ENCODE measurements at regions not wholly inside any gene's neighbourhood (a gene's known extent, or its start where the extent isn't known, plus 50 kb on each side); places are given as distances from the start of the nearest gene placed in this dataset.

- H3K27me3 Mint-ChIP-seq (ENCODE audit: low read depth): no peaks in the 10 kb centered on the region
Measured at GRCh38 chr13:105083992-105084391, 1451.5 kb downstream of the EFNB2 start.

DNA sequence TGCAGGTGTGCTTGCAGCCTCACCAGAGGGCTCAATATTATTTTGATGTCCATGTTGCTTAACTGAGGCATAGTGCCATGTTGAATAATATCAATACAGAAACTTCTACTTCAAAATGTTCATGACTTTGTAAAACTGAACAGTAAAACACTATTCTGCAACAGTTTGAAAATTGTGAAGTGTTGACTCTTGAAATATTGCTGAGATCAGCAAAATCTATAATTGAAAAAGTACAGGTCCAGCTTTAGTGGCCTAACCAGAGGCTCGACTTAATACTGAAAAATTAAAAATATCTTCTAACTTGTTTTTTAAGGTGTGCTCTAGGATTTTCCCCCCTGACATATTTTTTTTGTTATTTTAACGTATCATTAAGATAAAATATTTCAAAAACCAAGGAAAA lies 1460.7 kb downstream of the EFNB2 start:
- Mint-ChIP-seq H3K36me3 (ENCODE audit: low read depth) (no peaks in the 10 kb centered on the region), H3K9me3 (no peaks in the 10 kb centered on the region), H3K4me1 (no peaks in the 10 kb centered on the region), H3K27ac (no peak overlapping the region), H3K4me3 (no peak overlapping the region), H3K27me3 (ENCODE audit: low read depth) (no peaks in the 10 kb centered on the region)
- no peak for TF ChIP-seq CTCF (IDR thresholded peaks at IDR 0.05; ENCODE audit: unreplicated experiment in 3 of 3)

More at GRCh38 chr13:105083992-105084391, 1451.5 kb downstream of the EFNB2 start:
- Mint-ChIP-seq H3K4me3 (no peak overlapping the region), H3K27ac (no peak overlapping the region), H3K36me3 (ENCODE audit: low read depth) (no peaks in the 10 kb centered on the region), H3K4me1 (peaks cover 8% of the 10 kb centered on the region), H3K9me3 (no peaks in the 10 kb centered on the region)
- TF ChIP-seq CTCF (IDR thresholded peaks at IDR 0.05; ENCODE audit: unreplicated experiment in 3 of 3): no peak

DNA sequence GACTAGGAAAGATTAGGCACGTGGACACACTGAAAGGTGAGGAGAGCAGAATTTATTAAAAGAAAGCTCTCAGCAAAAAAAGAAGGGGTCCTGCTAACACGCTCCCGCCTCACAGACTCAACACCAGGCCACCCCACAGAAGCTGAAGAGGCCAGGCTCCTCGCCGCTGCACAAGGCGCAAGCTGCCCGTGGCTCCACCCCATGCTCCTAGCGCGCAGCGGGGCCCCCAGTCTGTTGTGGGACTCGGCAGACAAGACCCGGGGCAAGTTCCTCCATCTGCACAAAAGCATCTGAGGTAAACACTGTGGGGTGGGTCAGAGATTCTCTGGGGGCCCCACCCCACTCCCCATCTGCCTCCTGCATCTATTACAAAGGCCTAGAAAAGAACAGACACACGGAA lies 1462.4 kb downstream of the EFNB2 start:
- H3K27me3 Mint-ChIP-seq (ENCODE audit: low read depth): no peaks in the 10 kb centered on the region
- no peaks in the 10 kb centered on the region for H3K4me1 Mint-ChIP-seq
- H3K36me3 Mint-ChIP-seq (ENCODE audit: low read depth): no peaks in the 10 kb centered on the region
- TF ChIP-seq CTCF (IDR thresholded peaks at IDR 0.05; ENCODE audit: unreplicated experiment in 3 of 3): no peak
- no peak overlapping the region for H3K27ac Mint-ChIP-seq
- H3K4me3 Mint-ChIP-seq: no peak overlapping the region
- no peaks in the 10 kb centered on the region for H3K9me3 Mint-ChIP-seq

DNA sequence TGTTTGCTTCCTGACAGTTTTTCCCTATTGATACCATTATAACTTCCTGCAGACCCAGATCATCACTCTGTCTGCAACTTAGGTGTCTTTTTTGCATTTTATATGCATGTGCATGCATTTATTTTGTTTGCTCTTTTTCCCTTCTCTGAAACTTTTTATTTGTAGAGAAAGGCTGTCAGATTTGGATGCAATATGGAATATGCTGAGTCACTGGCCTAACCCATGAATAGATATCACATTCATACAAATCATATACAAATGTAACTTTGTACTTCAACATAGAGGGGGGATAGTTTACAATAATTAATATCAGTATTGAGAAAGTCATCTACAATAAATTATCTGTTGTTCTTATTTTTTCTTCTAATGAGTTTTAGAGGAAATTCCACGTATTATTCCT lies 1465.0 kb downstream of the EFNB2 start:
- no peak for TF ChIP-seq CTCF (IDR thresholded peaks at IDR 0.05; ENCODE audit: unreplicated experiment in 3 of 3)
- Mint-ChIP-seq H3K4me3 (no peak overlapping the region), H3K36me3 (ENCODE audit: low read depth) (no peaks in the 10 kb centered on the region)

DNA sequence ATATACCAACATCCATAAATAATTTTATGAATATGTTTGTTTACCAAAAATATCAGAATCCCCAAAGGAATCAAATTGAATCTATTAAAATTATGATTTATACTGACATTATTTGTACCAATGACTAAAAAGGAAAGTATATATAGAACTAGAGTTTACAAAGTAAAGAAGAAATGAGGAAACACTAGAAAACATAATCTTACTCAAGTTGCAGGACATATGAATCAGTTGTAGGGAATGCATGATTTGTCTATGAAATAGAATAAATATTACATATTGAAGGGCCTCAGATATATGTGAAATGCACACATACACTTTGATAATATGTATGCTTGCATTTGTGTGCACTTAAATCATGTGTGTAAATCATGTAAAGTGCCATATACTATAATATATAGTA lies 1466.4 kb downstream of the EFNB2 start:
- TF ChIP-seq CTCF (IDR thresholded peaks at IDR 0.05; ENCODE audit: unreplicated experiment in 3 of 3): no peak
- no peaks in the 10 kb centered on the region for H3K9me3 Mint-ChIP-seq
- no peaks in the 10 kb centered on the region for H3K27me3 Mint-ChIP-seq (ENCODE audit: low read depth)
- H3K4me1 Mint-ChIP-seq: no peaks in the 10 kb centered on the region
- no peak overlapping the region for H3K27ac Mint-ChIP-seq
- no peak overlapping the region for H3K4me3 Mint-ChIP-seq
- no peaks in the 10 kb centered on the region for H3K36me3 Mint-ChIP-seq (ENCODE audit: low read depth)

More for the DNA sequence above, 1465.0 kb downstream of the EFNB2 start:
- H3K9me3 Mint-ChIP-seq: no peaks in the 10 kb centered on the region
- no peak overlapping the region for H3K27ac Mint-ChIP-seq
- no peaks in the 10 kb centered on the region for H3K27me3 Mint-ChIP-seq (ENCODE audit: low read depth)
- H3K4me1 Mint-ChIP-seq: no peaks in the 10 kb centered on the region

GRCh38 chr13:105063676-105064075 lies 1471.8 kb downstream of the EFNB2 start:
- no peak overlapping the region for H3K27ac Mint-ChIP-seq
- H3K4me3 Mint-ChIP-seq: no peak overlapping the region
- TF ChIP-seq CTCF (IDR thresholded peaks at IDR 0.05; ENCODE audit: unreplicated experiment in 3 of 3): no peak
- H3K36me3 Mint-ChIP-seq (ENCODE audit: low read depth): no peaks in the 10 kb centered on the region
- H3K4me1 Mint-ChIP-seq: no peaks in the 10 kb centered on the region
- no peaks in the 10 kb centered on the region for H3K27me3 Mint-ChIP-seq (ENCODE audit: low read depth)
- peaks cover 3% of the 10 kb centered on the region for H3K9me3 Mint-ChIP-seq
